ENCODE measurements at regions not wholly inside any gene's neighbourhood (a gene's known extent, or its start where the extent isn't known, plus 50 kb on each side); places are given as distances from the start of the nearest gene placed in this dataset.

- TF ChIP-seq POLR2A (IDR thresholded peaks at IDR 0.05; ENCODE audit: low read length) (no peak), GATA1 (IDR thresholded peaks at IDR 0.05; ENCODE audit: low read depth, low read length) (no peak)
These were observed 58.2 kb upstream of the SLC45A1 start for GRCh38 chr1:8259498-8260290.
